ENCODE measurements at regions not wholly inside any gene's neighbourhood (a gene's known extent, or its start where the extent isn't known, plus 50 kb on each side); places are given as distances from the start of the nearest gene placed in this dataset.
"Not testable (repeated sequence)": the region's sequence is repeated elsewhere in the genome, so short reads cannot be mapped to it uniquely, and the experiment has no call there.

DNA sequence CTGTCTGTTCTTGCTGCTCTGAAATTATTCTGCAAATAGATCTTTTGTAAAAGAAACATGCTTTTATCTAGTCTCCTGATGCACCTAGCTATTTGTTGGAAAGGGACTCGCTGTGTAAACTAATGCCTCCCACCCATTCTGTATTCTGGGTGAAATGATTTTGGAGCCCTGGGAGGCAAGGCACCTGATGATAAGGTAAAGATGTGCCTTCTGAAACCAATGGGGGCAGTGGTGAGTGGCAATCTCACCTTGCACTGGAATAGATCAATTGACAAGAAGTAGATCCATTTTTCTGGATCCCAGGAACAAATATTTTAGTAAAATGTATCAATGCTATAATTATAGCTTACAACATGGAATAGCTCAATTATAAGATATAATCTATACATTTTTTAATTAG, 170.5 kb upstream of the SPATA31A3 start:
- not testable (repeated sequence) for H3K9me3 ChIP-seq (ENCODE audit: insufficient read depth, low read depth, low read length); H3K9ac ChIP-seq (ENCODE audit: low read depth, low read length); H3K4me3 ChIP-seq (ENCODE audit: low read length); H3K36me3 ChIP-seq (ENCODE audit: insufficient read depth, low read depth, low read length); H3K27me3 ChIP-seq (ENCODE audit: insufficient read depth, low read length); H3K27ac ChIP-seq (ENCODE audit: low read length); H3K4me1 ChIP-seq (ENCODE audit: insufficient read depth, low read length)

DNA sequence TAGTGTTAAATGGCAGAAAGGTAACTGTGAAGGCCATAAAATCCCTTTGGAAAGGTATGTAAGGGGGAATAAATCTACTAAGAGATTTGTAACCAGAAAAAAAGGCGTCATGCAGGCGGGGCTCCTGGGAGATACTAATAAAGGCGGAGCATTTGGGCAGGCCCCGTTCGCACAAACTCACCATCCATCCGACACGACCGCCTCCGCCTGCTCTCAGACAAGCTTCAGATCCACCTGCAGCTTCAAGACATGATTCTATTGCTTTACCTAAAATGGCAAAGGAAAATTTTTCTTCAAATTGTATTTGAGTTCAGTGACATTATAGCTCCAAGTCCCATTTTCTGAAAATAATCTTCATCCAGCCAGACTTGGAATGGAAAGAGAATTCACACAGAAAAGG, 162.9 kb upstream of the SPATA31A3 start:
- not testable (repeated sequence) for H3K27ac ChIP-seq (ENCODE audit: low read length); H3K27me3 ChIP-seq (ENCODE audit: insufficient read depth, low read length); H3K4me3 ChIP-seq (ENCODE audit: low read length); H3K4me1 ChIP-seq (ENCODE audit: insufficient read depth, low read length); H3K36me3 ChIP-seq (ENCODE audit: insufficient read depth, low read depth, low read length); H3K9me3 ChIP-seq (ENCODE audit: insufficient read depth, low read depth, low read length); H3K9ac ChIP-seq (ENCODE audit: low read depth, low read length)

DNA sequence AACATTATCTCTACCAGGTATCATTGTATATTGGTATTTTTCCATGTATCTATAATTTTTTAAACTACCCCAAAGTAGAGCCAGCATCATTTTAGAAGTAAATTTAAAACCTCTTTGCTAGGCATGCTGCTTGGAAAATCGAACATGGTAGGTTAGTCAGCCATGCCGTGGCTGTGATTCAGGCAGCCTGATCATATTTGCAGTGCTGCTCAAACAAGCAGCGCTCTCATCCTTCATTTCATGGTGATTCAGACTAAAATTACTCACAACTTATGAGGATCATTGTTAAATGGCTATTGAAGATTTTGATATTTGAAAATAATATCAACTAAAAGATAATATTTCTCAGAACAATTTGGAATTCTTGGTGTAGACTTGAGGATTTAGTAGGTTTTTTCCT, 161.2 kb upstream of the SPATA31A3 start:
- H3K9me3 ChIP-seq (ENCODE audit: insufficient read depth, low read depth, low read length); H3K9ac ChIP-seq (ENCODE audit: low read depth, low read length); H3K27ac ChIP-seq (ENCODE audit: low read length); H3K4me3 ChIP-seq (ENCODE audit: low read length); H3K36me3 ChIP-seq (ENCODE audit: insufficient read depth, low read depth, low read length); H3K4me1 ChIP-seq (ENCODE audit: insufficient read depth, low read length); H3K27me3 ChIP-seq (ENCODE audit: insufficient read depth, low read length): not testable (repeated sequence)

DNA sequence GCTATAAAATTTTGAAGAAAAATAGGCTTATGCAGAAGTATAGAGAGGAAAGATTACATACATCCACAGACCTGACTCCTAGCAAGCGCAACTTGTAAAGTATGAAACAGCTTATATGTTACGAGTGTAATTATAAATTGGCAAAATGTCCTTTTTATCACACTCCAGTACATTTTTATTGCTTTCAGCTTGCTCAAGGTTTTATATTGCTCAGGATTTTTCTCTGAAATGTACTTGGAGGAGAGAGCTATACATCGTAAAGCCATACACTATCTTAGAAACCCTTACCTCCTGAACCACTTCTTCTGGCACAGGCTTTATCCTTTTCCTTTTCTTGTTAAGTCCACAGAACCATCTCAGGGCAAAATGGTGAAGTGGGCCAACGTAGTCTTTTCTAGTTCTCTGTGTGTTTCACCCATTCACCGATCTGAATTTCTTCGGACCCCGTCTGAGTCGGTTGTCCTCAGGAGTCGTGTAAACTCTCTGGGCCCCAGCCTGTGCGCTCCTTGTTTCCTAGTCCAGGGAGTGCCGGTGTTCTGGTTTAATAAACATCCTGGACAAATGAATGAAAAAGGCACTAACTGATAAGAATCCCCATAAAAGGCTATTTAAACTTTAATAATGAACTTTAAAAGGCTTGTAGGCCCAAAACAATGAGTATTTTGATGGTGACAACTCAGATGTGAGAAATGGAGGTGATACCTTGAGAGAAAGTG, 150.2 kb upstream of the SPATA31A3 start:
- H3K36me3 ChIP-seq (ENCODE audit: insufficient read depth, low read depth, low read length); H3K27ac ChIP-seq (ENCODE audit: low read length); H3K4me3 ChIP-seq (ENCODE audit: low read length); H3K4me1 ChIP-seq (ENCODE audit: insufficient read depth, low read length); H3K9ac ChIP-seq (ENCODE audit: low read depth, low read length); H3K9me3 ChIP-seq (ENCODE audit: insufficient read depth, low read depth, low read length); H3K27me3 ChIP-seq (ENCODE audit: insufficient read depth, low read length): not testable (repeated sequence)

DNA sequence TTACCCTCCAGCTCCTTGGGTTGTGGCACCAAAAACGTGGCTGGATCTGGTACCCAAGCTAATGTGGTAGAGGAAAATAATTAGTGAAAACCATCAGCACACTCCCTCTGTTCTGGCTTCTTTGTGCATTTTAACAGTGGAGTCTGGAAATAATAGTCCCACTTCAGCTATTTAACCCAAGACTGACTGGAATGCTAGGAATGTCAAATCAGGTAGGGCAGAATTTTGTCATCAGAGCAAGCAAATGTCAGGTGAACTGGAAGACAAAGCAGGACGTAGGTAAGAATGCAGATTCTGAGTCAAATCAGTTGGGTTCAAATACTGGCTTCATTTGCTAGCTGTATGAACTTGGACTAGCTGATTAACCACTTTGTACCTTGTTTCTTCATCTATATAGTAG, 144.0 kb upstream of the SPATA31A3 start:
- H3K9ac ChIP-seq (ENCODE audit: low read depth, low read length); H3K27me3 ChIP-seq (ENCODE audit: insufficient read depth, low read length); H3K27ac ChIP-seq (ENCODE audit: low read length); H3K4me1 ChIP-seq (ENCODE audit: insufficient read depth, low read length); H3K9me3 ChIP-seq (ENCODE audit: insufficient read depth, low read depth, low read length); H3K4me3 ChIP-seq (ENCODE audit: low read length); H3K36me3 ChIP-seq (ENCODE audit: insufficient read depth, low read depth, low read length): not testable (repeated sequence)

DNA sequence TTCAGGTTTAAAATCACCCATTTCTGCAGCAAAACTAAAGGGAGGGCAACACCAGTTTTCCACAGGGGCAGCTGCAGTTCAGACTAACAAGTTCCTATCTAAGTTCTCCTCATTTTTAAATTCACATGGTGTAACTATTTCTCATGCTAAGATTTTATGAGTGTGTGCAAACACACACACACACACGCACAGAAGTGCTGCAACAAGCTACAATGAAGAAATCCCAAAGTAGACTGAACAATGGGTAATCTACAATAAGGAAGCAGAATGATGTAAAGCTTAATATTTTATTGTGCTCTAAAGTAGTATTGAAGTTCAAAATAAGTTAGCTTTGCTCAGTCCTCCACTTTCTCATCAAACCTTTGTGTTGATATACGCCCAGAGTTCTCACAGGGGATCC, 140.8 kb upstream of the SPATA31A3 start:
- not testable (repeated sequence) for H3K27me3 ChIP-seq (ENCODE audit: insufficient read depth, low read length); H3K27ac ChIP-seq (ENCODE audit: low read length); H3K9me3 ChIP-seq (ENCODE audit: insufficient read depth, low read depth, low read length); H3K4me3 ChIP-seq (ENCODE audit: low read length); H3K4me1 ChIP-seq (ENCODE audit: insufficient read depth, low read length); H3K9ac ChIP-seq (ENCODE audit: low read depth, low read length); H3K36me3 ChIP-seq (ENCODE audit: insufficient read depth, low read depth, low read length)

DNA sequence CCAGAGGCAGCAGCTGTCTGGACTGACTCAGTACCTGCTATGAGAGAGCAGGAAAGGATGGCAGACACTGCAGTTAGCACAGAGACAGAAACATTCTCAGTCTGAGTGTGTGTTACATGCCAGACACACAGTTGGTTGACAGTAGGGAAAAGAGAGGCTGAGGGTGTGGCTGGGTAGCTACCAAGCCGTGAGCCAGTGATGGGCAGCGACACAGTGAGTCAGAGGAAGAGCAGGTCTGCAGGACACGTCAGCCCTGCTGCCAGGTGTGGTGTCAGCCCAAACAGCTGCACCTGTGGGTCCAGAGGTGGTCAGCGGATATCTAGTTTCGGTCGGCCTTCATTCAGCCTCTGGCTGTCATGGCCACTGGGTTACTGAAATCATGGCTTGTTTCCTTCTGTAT, 124.4 kb upstream of the SPATA31A3 start:
- H3K9ac ChIP-seq (ENCODE audit: low read depth, low read length); H3K4me1 ChIP-seq (ENCODE audit: insufficient read depth, low read length); H3K27ac ChIP-seq (ENCODE audit: low read length); H3K36me3 ChIP-seq (ENCODE audit: insufficient read depth, low read depth, low read length); H3K27me3 ChIP-seq (ENCODE audit: insufficient read depth, low read length); H3K4me3 ChIP-seq (ENCODE audit: low read length); H3K9me3 ChIP-seq (ENCODE audit: insufficient read depth, low read depth, low read length): not testable (repeated sequence)

DNA sequence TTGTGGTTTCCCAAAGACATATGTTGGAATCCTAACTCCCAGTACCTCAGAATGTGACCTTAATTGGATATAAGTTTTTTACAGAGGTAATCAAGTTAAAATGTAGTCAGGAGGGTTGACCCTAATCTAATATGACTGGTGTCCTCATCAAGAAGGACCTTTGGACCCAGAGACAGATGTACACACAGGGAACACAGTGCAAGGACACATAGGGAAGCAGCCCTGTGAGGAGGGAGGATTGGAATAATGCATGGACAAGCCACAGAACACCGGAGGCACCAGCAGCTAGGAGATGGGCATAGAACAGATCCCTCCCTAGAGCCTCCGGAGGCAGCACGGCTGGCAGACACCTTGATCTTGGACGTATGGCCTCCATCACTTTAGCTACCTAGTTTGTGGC, 119.8 kb upstream of the SPATA31A3 start:
- not testable (repeated sequence) for H3K27me3 ChIP-seq (ENCODE audit: insufficient read depth, low read length); H3K36me3 ChIP-seq (ENCODE audit: insufficient read depth, low read depth, low read length); H3K9ac ChIP-seq (ENCODE audit: low read depth, low read length); H3K4me3 ChIP-seq (ENCODE audit: low read length); H3K27ac ChIP-seq (ENCODE audit: low read length); H3K9me3 ChIP-seq (ENCODE audit: insufficient read depth, low read depth, low read length); H3K4me1 ChIP-seq (ENCODE audit: insufficient read depth, low read length)

DNA sequence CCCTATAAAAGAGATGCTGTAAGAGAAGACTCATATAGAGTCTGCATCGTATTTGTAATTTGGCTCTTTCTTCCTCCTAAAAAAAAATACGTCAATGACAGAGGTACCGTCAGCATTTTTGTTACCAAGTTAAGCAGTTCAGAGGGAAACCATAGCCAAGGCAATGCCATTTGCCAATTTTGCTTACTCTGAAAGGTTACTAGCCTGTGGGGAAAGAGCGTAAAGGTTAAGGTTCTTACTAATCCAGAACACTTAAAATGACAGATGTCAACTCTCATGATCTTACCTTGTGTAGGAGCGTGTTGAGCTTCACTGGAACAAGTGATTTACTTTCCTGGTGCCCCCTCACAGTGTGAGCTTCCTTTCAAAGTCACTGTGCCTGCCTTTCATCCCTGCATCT, 119.4 kb upstream of the SPATA31A3 start:
- not testable (repeated sequence) for H3K36me3 ChIP-seq (ENCODE audit: insufficient read depth, low read depth, low read length)

DNA sequence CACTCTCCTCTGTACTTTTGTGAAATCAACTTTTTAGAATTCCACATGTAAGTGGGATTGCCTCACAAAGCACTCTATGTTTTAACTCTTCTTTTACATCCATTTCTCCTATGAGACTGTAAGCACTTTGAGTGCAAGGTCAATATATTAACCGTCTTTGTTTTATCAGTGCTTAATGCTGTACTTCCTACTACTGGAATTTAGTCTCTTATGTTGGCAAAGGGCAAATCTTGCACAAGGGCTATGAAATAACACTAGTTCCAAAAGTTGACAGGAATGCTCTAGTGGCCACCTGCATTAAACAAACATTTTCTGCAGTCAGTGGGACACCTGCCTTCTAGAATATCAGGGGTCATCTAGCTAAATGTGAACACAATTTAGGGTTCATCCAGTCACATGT, 117.5 kb upstream of the SPATA31A3 start:
- not testable (repeated sequence) for H3K9ac ChIP-seq (ENCODE audit: low read depth, low read length); H3K4me1 ChIP-seq (ENCODE audit: insufficient read depth, low read length); H3K27ac ChIP-seq (ENCODE audit: low read length); H3K27me3 ChIP-seq (ENCODE audit: insufficient read depth, low read length); H3K36me3 ChIP-seq (ENCODE audit: insufficient read depth, low read depth, low read length); H3K9me3 ChIP-seq (ENCODE audit: insufficient read depth, low read depth, low read length); H3K4me3 ChIP-seq (ENCODE audit: low read length)

More for the DNA sequence above, 119.4 kb upstream of the SPATA31A3 start:
- not testable (repeated sequence) for H3K4me3 ChIP-seq (ENCODE audit: low read length); H3K27ac ChIP-seq (ENCODE audit: low read length); H3K4me1 ChIP-seq (ENCODE audit: insufficient read depth, low read length); H3K9ac ChIP-seq (ENCODE audit: low read depth, low read length); H3K9me3 ChIP-seq (ENCODE audit: insufficient read depth, low read depth, low read length); H3K27me3 ChIP-seq (ENCODE audit: insufficient read depth, low read length)

DNA sequence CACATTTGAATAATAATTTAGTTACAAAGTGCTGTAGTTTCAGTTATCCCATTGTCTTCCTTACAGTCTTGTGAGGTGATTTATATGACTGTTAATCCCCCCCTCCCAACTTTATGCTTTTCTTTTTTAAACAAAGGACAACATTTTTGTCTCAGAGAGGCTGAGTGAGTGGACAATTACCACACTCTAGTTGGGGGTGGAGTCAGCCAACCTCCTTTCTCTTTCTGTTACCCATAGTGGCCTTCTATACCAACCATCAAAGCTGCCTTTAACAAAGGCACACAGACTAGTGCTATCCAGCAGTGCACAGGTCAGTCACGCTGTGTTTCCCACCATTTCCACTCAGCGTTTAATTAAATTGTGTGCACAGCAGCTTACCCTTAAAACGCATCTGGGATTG, 114.3 kb upstream of the SPATA31A3 start:
- H3K9me3 ChIP-seq (ENCODE audit: insufficient read depth, low read depth, low read length); H3K4me1 ChIP-seq (ENCODE audit: insufficient read depth, low read length); H3K27me3 ChIP-seq (ENCODE audit: insufficient read depth, low read length); H3K9ac ChIP-seq (ENCODE audit: low read depth, low read length); H3K27ac ChIP-seq (ENCODE audit: low read length); H3K36me3 ChIP-seq (ENCODE audit: insufficient read depth, low read depth, low read length); H3K4me3 ChIP-seq (ENCODE audit: low read length): not testable (repeated sequence)

DNA sequence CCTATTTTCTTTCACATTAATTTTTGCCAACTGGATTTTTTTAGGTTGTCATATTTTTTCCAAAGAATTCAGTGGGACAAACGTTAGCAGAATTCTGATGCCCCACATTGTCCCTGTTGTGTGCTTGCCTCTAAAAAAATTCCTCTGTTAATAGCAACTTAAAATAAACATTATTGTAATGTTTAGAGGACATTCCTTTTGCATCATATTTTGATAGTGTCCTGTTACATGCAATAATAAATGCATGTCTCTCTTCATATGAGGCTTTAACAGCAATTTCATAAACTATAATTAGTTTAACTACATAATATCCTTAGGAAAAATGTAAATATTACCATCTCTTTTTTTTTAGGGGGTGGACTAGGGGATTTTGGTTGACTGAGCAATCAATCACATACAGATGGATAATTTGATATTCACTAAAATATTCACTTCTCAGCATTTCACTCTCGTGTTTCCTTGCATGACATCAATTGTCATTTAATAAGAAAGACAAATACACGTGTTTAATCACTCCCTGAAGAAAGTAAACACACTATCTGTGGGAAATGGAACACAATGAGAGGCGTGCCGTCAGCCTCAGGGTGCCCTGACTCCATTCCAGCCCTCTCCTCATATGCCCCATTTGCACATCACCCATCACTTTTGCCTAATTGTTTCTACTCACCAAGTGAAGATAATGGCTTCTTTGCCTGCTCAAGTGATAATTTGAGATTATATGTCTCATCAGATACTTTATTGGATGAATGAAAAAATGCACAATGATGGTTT, 110.3 kb upstream of the SPATA31A3 start:
- H3K9ac ChIP-seq (ENCODE audit: low read depth, low read length); H3K4me3 ChIP-seq (ENCODE audit: low read length); H3K27me3 ChIP-seq (ENCODE audit: insufficient read depth, low read length); H3K36me3 ChIP-seq (ENCODE audit: insufficient read depth, low read depth, low read length); H3K27ac ChIP-seq (ENCODE audit: low read length); H3K9me3 ChIP-seq (ENCODE audit: insufficient read depth, low read depth, low read length); H3K4me1 ChIP-seq (ENCODE audit: insufficient read depth, low read length): not testable (repeated sequence)
